ENCODE measurements at regions not wholly inside any gene's neighbourhood (a gene's known extent, or its start where the extent isn't known, plus 50 kb on each side); places are given as distances from the start of the nearest gene placed in this dataset.
"Not testable (repeated sequence)": the region's sequence is repeated elsewhere in the genome, so short reads cannot be mapped to it uniquely, and the experiment has no call there.

DNA sequence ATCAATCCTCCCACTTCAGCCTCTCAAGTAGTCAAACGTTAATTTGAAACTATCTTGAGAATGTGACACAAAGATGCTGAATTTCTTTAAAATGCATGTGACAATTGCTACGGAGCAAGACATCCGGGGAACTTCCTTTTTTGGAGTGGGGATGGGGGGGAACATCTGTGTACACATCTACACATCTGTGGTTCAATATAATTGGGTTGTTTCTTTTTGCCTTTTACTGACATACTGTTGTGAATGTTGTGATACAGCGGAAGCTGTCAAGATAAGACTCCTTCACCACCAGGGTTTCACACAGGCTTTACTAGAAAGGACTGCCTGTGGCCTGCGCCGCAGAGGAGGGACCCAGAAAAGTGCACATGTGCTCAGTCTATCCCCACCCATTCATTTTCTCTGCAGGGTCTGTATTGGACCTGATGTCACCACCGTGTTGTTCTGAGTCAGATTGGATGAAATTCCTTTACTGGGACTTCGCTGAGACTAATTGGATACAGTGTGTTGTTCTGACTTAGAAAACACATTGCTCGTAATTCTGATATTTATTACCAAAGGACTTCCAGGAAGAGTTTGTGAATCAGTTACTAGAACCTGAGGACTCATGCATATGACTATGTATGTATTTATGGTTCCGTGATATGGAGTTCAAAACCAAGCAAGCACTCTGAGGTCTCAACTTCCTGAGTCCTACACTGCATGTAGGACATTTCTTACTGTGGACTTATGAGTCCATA lies 98.7 kb upstream of the SGK1 start:
- H3K27ac Mint-ChIP-seq = no peak overlapping the region
- DNase-seq (ENCODE audit: low spot score in 2 of 2) = no peak

DNA sequence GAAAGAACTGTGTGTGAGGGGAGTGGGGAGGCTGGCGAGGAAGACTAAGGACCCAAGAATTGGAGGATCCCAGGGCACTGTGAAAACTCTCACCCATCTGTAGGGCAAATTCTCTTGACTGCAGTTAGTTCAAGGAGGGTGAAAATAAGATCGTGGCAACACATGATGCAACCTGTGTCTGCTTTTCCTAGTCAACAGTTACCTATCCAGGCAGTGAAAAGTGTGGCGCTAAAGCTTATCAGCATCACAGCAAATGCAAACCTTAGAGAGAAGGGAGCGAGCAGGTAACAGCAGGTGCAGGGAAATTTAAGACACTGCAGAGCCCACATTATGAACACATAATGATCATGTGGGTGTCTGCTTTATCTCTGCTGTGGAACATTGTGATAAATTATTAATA lies 97.7 kb upstream of the SGK1 start:
- DNase-seq (ENCODE audit: low spot score in 2 of 2) = no peak

More for the DNA sequence above, 98.7 kb upstream of the SGK1 start:
- Mint-ChIP-seq H3K4me3 (no peak overlapping the region), H3K36me3 (peaks cover 2% of the 10 kb centered on the region), H3K9me3 (no peaks in the 10 kb centered on the region), H3K27me3 (no peaks in the 10 kb centered on the region), H3K4me1 (peaks cover 11% of the 10 kb centered on the region)
- ATAC-seq (ENCODE audit: low read depth) = no peak

GRCh38 chr6:134415194-134415593 lies 97.3 kb upstream of the SGK1 start:
- Mint-ChIP-seq H3K9me3 (no peaks in the 10 kb centered on the region), H3K4me1 (peaks cover 11% of the 10 kb centered on the region), H3K4me3 (no peak overlapping the region), H3K27ac (no peak overlapping the region), H3K27me3 (no peaks in the 10 kb centered on the region), H3K36me3 (peaks cover 2% of the 10 kb centered on the region)
- ATAC-seq (ENCODE audit: low read depth) (no peak), DNase-seq (ENCODE audit: low spot score in 2 of 2) (no peak)

More for the DNA sequence above, 97.7 kb upstream of the SGK1 start:
- Mint-ChIP-seq H3K9me3 (no peaks in the 10 kb centered on the region), H3K4me3 (no peak overlapping the region), H3K27ac (no peak overlapping the region), H3K27me3 (no peaks in the 10 kb centered on the region), H3K36me3 (peaks cover 2% of the 10 kb centered on the region), H3K4me1 (peaks cover 11% of the 10 kb centered on the region)
- no peak for ATAC-seq (ENCODE audit: low read depth)

DNA sequence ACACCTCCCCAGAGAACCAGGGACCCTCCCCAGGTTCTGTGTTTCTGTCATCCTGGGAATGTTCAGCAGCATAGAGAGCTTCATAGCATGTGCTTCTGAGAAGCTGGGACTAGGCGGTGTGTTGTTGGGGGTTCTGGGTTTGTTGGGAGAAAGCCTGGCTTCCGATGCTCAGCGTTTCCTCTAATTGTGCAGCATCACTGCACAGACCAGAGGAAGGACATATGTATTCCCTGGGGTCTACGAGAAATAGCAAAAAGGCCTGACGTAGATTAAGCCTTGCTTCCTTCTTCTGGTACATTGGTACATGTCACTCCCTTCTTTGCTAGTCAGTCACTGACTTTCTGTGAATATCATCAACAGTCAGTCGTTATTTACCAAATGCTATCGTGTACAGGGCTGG lies 96.9 kb upstream of the SGK1 start:
- Mint-ChIP-seq H3K4me1 (peaks cover 11% of the 10 kb centered on the region), H3K36me3 (peaks cover 2% of the 10 kb centered on the region), H3K27me3 (no peaks in the 10 kb centered on the region), H3K4me3 (no peak overlapping the region), H3K27ac (no peak overlapping the region), H3K9me3 (no peaks in the 10 kb centered on the region)
- peak; percentile 99 for ATAC-seq (ENCODE audit: low read depth)
- peak in 1 of 2 donors; percentile 21 for DNase-seq (ENCODE audit: low spot score in 2 of 2)

GRCh38 chr6:134413241-134413643 lies 95.3 kb upstream of the SGK1 start:
- DNase-seq (ENCODE audit: low spot score in 2 of 2) (no peak), ATAC-seq (ENCODE audit: low read depth) (no peak)
- Mint-ChIP-seq H3K27me3 (no peaks in the 10 kb centered on the region), H3K4me3 (no peak overlapping the region), H3K9me3 (no peaks in the 10 kb centered on the region), H3K27ac (no peak overlapping the region), H3K36me3 (peaks cover 2% of the 10 kb centered on the region), H3K4me1 (peaks cover 11% of the 10 kb centered on the region)

- Mint-ChIP-seq H3K27ac (no peak overlapping the region), H3K27me3 (no peaks in the 10 kb centered on the region), H3K9me3 (no peaks in the 10 kb centered on the region), H3K4me1 (peaks cover 10% of the 10 kb centered on the region), H3K36me3 (peaks cover 2% of the 10 kb centered on the region), H3K4me3 (no peak overlapping the region)
- DNase-seq (ENCODE audit: low spot score in 2 of 2) = no peak
- no peak for ATAC-seq (ENCODE audit: low read depth)
Measured at GRCh38 chr6:134410541-134410940, 92.6 kb upstream of the SGK1 start.

DNA sequence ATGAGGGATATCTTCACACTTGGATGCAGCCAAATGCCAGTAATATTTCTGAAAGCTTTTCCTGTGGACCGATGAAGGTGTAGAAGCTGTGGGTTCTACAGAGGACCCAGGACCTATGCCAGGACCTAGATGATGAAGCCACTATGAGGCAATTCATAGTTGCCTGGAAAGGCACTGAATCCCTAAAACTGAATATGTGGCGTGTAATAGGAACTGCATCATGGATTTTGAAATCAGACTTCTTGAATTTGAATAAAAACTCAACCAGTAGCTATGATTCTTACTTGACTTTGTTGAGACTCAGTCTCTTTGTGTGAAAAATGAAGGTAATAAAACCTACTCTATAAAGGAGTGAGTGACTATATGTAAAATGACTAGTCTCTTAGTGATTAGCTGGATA lies 89.9 kb upstream of the SGK1 start:
- Mint-ChIP-seq H3K9me3 (no peaks in the 10 kb centered on the region), H3K4me1 (peaks cover 2% of the 10 kb centered on the region), H3K36me3 (no peaks in the 10 kb centered on the region), H3K4me3 (no peak overlapping the region), H3K27me3 (no peaks in the 10 kb centered on the region), H3K27ac (no peak overlapping the region)
- ATAC-seq (ENCODE audit: low read depth) (no peak), DNase-seq (ENCODE audit: low spot score in 2 of 2) (no peak)

- no peak for ATAC-seq (ENCODE audit: low read depth)
- no peak for DNase-seq (ENCODE audit: low spot score in 2 of 2)
Measured at GRCh38 chr6:134406311-134406710, 88.4 kb upstream of the SGK1 start.

DNA sequence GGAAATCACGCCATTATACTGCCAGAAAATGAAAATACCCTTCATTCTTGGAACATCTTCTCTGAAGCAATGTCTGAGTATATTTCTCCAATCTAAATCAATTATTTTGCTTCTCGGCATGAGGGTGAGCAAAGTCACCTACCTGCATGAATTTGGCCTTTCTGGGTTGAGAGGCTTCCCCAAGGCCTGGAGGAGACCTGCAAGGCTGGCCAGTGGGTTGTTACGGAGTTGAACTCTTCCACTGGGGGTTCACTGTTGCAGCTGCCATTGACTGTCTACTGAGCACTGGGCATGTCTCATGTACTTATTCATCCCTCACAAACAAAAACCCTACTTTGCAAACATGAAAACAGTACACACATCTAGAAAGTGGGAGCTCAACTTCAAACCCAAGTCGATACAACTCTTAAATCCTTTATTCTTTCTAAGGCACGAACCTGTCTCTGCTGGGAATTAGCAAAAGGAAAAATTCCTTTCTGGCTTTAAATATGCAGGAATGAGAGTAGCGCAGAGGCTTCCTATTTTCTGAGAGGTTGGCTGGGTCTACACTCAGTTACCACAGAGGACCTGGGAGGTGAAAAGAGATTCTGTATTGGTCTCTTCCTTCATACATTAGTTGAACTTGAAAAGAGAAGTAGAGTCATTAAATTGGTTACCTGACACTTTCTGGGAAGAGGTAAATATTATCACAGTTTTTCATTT lies 87.6 kb upstream of the SGK1 start:
- ATAC-seq (ENCODE audit: low read depth) = no peak
- DNase-seq (ENCODE audit: low spot score in 2 of 2) = no peak
- no peak overlapping the region for H3K4me3 Mint-ChIP-seq
- no peaks in the 10 kb centered on the region for H3K9me3 Mint-ChIP-seq
- H3K36me3 Mint-ChIP-seq = no peaks in the 10 kb centered on the region
- H3K27me3 Mint-ChIP-seq = no peaks in the 10 kb centered on the region
- peaks cover 6% of the 10 kb centered on the region for H3K4me1 Mint-ChIP-seq
- H3K27ac Mint-ChIP-seq = no peak overlapping the region

More at GRCh38 chr6:134406311-134406710, 88.4 kb upstream of the SGK1 start:
- no peak overlapping the region for H3K27ac Mint-ChIP-seq
- H3K4me3 Mint-ChIP-seq = no peak overlapping the region
- H3K9me3 Mint-ChIP-seq = no peaks in the 10 kb centered on the region
- H3K4me1 Mint-ChIP-seq = peaks cover 6% of the 10 kb centered on the region
- no peaks in the 10 kb centered on the region for H3K36me3 Mint-ChIP-seq
- no peaks in the 10 kb centered on the region for H3K27me3 Mint-ChIP-seq

DNA sequence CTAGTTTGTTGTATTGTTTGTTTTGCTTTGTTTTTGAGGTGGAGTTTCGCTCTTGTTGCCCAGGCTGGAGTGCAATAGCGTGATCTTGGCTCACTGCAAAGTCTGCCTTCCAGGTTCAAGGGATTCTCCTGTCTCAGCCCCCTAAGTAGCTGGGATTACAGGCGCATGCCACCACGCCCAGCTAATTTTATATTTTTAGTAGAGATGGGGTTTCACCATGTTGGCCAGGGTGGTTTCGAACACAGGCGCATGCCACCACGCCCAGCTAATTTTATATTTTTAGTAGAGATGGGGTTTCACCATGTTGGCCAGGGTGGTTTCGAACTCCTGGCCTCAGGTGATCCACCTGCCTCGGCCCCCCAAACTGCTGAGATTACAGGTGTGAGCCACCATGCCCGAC lies 85.4 kb upstream of the SGK1 start:
- H3K4me1 Mint-ChIP-seq; H3K27ac Mint-ChIP-seq; H3K4me3 Mint-ChIP-seq; H3K36me3 Mint-ChIP-seq; H3K9me3 Mint-ChIP-seq; H3K27me3 Mint-ChIP-seq; ATAC-seq (ENCODE audit: low read depth); DNase-seq (ENCODE audit: low spot score in 2 of 2): not testable (repeated sequence)

DNA sequence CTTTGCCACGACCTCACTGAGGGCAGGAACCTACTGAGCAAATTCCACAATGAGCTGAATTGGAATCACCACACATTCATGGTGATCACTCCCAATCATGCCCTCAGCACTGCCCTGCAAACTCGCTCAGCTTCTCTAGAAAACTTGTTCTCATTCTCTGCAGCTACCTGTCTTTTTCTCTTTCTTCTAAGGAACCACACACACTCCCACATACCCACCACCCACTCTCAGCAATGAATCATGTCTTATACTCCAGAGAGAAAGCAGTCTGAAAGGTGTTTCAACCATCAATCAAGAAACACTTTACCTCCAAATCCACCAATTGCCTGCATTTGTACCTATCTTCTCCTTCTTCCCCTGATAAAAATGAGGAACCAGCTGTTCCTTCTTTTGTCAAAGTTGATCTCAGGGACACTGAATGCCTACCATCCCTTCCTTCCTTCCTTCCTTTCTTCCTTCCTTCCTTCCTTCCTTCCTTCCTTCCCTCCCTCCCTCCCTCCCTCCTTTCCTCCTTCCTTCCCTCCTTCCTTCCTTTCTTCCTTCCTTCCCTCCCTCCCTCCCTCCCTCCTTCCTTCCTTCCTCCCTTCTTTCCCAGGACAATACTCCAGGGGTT lies 84.6 kb upstream of the SGK1 start:
- no peak overlapping the region for H3K4me3 Mint-ChIP-seq
- H3K36me3 Mint-ChIP-seq = no peaks in the 10 kb centered on the region
- H3K9me3 Mint-ChIP-seq = no peaks in the 10 kb centered on the region
- H3K27ac Mint-ChIP-seq = no peak overlapping the region
- no peaks in the 10 kb centered on the region for H3K27me3 Mint-ChIP-seq
- H3K4me1 Mint-ChIP-seq = peaks cover 9% of the 10 kb centered on the region
- DNase-seq (ENCODE audit: low spot score in 2 of 2) = no peak
- no peak for ATAC-seq (ENCODE audit: low read depth)

DNA sequence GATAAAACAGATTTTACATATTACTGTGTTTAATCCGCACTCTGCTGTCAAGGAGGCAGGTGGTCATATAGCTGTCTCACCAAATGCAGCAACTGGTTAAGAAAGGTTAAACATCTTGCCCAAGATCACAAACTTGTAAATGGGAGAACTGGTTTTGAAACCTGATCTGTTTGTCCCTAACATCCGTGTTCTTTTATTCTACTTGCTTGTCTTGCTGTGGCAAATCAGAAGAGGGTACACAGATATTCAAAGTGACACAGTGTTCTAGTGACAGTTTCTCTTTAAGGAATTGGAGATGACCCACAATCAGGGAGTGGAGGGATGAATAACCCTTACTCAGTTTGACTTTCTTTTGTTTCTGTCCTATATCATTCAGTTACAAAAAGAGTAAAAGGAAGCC lies 83.0 kb upstream of the SGK1 start:
- Mint-ChIP-seq H3K4me3 (no peak overlapping the region), H3K27me3 (no peaks in the 10 kb centered on the region), H3K4me1 (peaks cover 9% of the 10 kb centered on the region), H3K27ac (no peak overlapping the region), H3K9me3 (no peaks in the 10 kb centered on the region), H3K36me3 (no peaks in the 10 kb centered on the region)
- no peak for ATAC-seq (ENCODE audit: low read depth)
- DNase-seq (ENCODE audit: low spot score in 2 of 2) = no peak

GRCh38 chr6:134398453-134398852 lies 80.5 kb upstream of the SGK1 start:
- H3K27ac Mint-ChIP-seq = peak overlapping the region; percentile 37
- H3K4me3 Mint-ChIP-seq = peak overlapping the region; percentile 25
- no peaks in the 10 kb centered on the region for H3K36me3 Mint-ChIP-seq
- H3K9me3 Mint-ChIP-seq = no peaks in the 10 kb centered on the region
- peaks cover 11% of the 10 kb centered on the region for H3K4me1 Mint-ChIP-seq
- H3K27me3 Mint-ChIP-seq = no peaks in the 10 kb centered on the region
- peak; percentile 83 for ATAC-seq (ENCODE audit: low read depth)
- DNase-seq (ENCODE audit: low spot score in 2 of 2) = peak in 1 of 2 donors; percentile 10

DNA sequence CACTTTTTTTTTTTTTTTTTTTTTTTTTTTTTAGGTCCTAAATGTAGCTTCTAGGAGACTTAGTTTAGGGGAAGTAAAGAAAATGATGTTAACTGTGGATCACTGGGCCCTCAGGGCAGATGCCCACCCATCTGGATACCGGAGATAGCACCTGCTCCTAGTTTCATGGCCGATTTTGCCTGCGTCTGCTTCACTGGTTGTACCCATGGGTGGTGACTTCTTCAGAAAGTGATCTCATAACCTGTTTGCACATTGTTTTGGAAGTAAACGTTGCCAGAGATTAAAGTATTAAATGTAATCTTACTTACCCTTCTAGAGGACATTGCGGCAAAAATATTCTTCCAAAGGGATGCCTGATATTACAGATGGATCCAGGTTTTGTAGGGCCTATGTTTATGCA lies 79.8 kb upstream of the SGK1 start:
- ATAC-seq (ENCODE audit: low read depth) (no peak), DNase-seq (ENCODE audit: low spot score in 2 of 2) (no peak)
- H3K36me3 Mint-ChIP-seq = no peaks in the 10 kb centered on the region
- peak overlapping the region; percentile 61 for H3K27ac Mint-ChIP-seq
- H3K4me1 Mint-ChIP-seq = peaks cover 8% of the 10 kb centered on the region
- H3K4me3 Mint-ChIP-seq = no peak overlapping the region
- H3K9me3 Mint-ChIP-seq = no peaks in the 10 kb centered on the region
- H3K27me3 Mint-ChIP-seq = no peaks in the 10 kb centered on the region

Measured in memory B cell (primary cell).